D341Med (cell line): ENCODE measurements at regions not wholly inside any gene's neighbourhood (a gene's known extent, or its start where the extent isn't known, plus 50 kb on each side); places are given as distances from the start of the nearest gene placed in this dataset.
"Not testable (repeated sequence)": the region's sequence is repeated elsewhere in the genome, so short reads cannot be mapped to it uniquely, and the experiment has no call there.

Experiments
- DNase-seq: peaks from one replicate; pipeline ENCODE4 v3.0.0; 2012; ENCODE audit warnings: low spot score

DNA sequence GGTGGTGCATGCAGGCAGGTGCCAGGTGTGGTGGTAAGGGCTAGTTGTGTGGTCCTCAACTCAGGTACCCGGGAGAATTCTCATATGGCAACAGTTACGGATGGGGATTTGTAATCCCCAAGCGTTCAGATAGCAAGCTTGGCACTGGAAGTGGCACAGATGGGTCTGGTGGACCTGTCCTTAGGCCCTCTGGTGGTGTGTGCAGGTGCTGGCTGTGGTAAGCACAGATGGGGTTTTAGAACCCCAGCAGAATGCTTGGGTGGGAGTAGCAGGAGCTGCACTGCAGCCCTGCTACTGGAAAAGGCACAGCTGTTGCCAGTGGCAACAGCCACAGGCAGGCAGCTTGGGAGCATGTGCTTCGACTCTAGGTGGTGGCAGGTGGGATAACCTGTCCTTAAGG, 948.2 kb upstream of the FAM98A start:
- DNase-seq, result no peak

DNA sequence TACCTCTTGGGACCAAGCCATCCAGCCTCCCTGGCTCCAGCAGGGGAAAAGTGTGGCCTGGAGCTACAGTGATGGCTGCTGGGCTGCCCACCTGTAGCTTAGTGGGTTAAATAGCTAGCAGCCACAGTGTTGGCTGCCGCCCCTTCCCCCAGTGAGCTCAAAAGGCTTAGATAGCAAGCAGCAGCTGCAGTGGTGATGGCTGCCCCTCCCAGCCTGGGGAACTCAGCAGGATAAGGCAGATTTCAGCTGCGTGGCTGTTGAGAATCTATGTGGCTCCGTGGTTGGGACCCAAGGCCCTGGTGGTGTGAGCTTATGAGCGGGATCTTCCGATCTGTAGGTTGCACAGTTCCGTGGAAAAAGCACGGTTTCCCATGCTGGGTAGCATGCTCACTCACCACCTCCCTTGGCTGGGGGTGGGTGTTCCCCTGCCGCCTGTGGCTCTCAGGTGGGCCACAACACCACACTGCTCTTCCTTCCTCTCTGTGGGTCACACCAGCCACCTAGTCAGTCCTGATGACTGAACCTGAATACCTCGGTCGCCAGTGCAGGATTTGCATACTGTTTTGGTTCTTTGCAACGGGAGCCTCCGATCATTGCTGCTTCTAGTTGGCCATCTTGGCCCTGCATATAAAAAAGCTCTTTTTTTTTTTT, 946.5 kb upstream of the FAM98A start:
- DNase-seq, result no peak

GRCh38 chr2:34534761-34535160, 935.7 kb upstream of the FAM98A start:
- no peak for DNase-seq

DNA sequence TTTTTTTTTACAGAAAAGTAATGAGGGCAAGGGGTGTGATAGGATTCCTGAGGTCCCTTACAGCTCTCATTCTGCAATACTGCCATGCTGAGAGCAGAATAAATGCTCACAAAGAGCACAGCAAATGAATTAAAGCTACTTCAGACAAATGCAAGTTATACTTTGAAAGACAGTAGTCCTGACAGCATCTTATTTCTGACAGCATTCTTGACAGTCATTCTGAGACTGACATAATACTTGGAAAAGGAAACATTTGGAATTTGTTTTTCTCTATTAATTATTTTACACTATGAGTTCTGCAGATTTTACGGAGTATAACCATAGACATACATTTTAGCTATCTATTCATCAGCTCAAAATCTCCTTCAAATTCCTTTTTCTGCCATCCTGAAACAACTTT, 935.2 kb upstream of the FAM98A start:
- no peak for DNase-seq

- DNase-seq, result no peak
Observed at GRCh38 chr2:34533585-34534183, 934.6 kb upstream of the FAM98A start.

- DNase-seq, result no peak
Observed at GRCh38 chr2:34529965-34530364, 930.9 kb upstream of the FAM98A start.

GRCh38 chr2:34523958-34524514, 924.9 kb upstream of the FAM98A start:
- DNase-seq, result no peak

GRCh38 chr2:34519659-34520058, 920.6 kb upstream of the FAM98A start:
- no peak for DNase-seq

GRCh38 chr2:34498561-34498960, 899.5 kb upstream of the FAM98A start:
- DNase-seq, result no peak

DNA sequence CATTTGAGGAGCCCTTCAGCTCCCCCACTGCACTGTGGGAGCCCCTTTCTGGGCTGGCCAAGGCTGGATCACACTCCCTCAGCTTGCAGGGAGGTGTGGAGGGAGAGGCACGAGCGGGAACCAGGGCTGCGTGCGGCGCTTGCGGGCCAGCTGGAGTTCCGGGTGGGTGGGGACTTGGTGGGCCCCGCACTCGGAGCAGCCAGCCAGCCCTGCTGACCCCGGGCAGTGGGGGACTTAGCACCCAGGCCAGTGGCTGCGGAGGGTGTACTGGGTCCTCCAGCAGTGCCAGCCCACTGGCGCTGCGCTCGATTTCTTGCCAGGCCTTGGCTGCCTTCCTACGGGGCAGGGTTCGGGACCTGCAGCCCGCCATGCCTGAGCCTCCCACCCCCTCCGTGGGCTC, 895.1 kb upstream of the FAM98A start:
- DNase-seq, result not testable (repeated sequence)

DNA sequence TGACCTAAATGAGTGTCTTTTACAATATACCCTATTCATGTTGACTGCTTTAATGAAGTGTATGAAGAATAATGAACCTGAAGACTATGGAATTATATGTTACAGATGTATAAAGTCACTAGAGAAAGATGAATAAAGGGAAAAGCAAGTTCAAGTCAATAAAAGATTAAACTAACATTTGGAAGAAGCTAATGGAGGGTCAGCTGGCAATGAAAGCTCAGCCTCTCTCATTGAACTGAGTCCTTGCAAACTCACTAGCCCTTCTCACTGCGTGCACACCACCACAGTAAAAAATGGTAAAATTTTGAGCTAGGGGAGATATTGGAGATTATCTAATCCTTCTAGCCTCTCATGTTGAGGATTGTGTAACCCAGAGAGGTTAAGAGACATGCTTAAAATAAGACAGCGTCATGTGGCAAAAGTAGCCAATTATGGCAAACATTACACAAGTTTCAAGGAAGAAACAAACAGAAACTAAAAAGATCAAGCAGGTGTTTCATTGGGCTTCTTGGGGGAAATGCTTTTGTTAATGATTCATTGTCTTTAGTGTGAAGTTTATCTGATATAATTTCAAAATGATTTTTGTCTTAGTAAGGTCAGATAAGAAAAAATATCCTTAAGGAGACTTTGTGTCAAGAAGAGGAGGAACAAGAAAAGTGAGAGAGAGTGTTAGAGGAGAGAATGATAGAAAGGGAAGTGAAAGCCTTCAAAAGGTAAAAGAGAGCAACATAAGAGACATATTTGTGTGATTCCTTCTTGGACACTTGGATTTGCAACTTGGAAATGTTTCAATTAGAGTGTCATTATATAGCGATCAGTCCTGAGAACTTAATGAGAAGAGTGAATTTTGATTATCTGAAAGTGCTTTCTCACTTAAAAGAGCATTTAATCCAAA, 893.7 kb upstream of the FAM98A start:
- DNase-seq, result no peak

DNA sequence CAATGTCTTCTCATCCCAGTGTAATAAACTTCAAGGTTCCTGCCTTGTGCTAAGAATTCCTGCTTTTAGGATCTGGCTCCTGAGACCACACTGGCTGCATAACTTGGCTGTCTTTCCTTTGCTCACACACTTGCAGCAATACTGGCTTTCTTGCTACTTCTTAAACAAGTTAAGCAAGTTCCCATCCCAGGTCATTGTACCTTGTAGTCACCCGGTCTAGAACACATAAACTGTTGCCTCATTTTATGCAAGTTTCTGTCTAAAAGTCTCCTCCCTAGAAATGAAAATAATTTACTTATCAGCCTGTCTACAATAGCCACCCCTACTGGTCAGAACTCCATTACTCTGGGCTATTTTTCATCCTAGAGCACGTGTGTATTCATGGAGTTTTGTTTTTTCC, 887.9 kb upstream of the FAM98A start:
- no peak for DNase-seq

DNA sequence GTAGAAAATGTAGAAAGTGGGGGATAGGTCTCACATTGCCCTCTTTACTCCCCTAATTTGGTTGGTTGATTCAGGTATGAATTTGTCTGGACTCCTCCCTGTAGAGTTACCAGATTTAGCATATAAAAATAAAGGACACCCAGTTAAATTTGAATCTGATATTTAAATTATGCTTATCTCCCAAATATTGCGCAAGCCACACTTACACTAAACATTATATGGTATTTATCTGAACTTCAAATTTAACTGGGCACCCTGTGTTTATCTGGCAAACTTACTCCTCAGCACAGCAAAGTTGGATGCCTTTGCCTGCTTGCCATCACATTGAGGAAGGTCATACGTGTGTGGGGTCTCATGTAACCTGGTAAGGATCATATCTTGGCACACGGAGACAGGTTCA, 882.4 kb upstream of the FAM98A start:
- DNase-seq, result no peak

DNA sequence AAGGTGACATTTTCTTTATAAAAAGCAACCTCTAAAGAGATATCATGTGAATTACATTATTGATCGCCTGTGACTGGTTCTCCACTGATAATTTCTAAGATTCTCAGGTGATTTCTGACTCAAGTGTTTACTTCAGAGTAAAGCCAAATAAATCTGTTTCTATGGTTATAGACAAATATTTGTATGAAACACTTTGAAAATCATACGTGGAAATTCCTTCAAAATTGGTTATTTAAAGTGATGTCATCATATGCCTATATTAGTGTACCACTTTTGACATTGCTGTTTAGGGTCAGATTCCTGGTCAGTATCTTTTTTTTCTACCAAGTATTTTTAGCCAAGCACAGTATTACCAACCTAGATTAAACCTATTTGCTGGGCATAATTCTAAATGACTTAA, 881.3 kb upstream of the FAM98A start:
- no peak for DNase-seq

GRCh38 chr2:34475156-34475555, 876.1 kb upstream of the FAM98A start:
- no peak for DNase-seq

GRCh38 chr2:34474646-34475045, 875.5 kb upstream of the FAM98A start:
- no peak for DNase-seq

DNA sequence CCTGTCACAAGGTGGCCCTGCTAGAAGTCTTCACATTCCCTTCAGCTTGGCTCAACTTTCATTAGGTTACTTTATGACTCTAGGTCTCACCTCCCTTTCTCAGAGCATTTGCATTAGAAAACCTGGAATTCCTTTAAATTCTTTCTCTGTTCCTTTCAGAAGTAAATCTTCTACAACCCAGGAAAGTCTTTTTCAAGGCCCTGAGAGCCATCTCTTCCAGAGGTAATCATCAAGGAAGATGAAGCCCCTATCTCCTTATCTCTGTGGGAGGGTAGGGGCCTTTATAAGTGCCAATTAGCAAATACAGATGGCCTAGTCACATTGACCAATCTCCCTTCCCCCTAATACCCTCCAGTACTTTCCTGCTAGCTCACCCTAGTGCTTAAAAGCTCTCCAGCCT, 848.0 kb upstream of the FAM98A start:
- no peak for DNase-seq

- DNase-seq, result no peak
Observed at GRCh38 chr2:34423301-34423700, 824.2 kb upstream of the FAM98A start.

DNA sequence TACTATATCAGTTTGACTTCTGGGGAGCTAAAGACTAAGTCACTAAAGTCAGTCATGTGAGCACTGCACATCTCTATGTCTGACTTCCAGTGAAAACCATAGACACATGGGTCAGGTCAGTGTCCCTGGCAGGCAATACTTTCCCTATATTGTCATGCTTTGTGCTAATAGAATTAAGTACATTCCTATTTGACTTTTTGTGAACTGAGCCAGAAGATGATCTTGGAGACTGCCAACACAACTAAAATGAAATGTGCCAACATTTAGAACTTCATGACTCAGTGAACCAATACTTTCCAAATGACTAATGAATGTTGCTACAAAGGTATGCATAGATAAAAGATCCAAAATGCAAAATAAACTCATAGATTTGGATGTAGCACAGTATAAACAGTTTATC, 820.8 kb upstream of the FAM98A start:
- no peak for DNase-seq

GRCh38 chr2:34416856-34417255, 817.8 kb upstream of the FAM98A start:
- no peak for DNase-seq

GRCh38 chr2:34414856-34415255, 815.8 kb upstream of the FAM98A start:
- DNase-seq, result no peak

DNA sequence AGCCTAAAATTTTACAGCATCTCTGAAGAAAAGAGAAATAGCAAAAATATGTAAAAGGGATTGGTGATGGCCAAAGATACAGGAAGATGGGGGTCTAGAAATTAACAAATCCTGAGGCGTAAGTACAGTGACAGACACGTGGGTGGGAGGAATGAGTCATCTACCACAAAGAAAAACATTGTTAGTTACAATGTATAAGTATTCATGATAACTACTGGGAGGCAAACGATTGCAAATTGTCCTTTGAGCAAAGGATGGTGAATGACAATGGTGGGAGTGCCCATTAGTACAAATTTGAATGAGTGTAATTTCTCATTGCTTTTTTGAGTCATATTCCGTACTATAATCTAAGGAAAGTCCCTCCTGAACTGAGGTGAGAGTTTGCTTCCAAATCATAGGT, 809.0 kb upstream of the FAM98A start:
- DNase-seq, result no peak

GRCh38 chr2:34403512-34403911, 804.4 kb upstream of the FAM98A start:
- no peak for DNase-seq
